Choroid plexus epithelial cell (primary cell): ENCODE measurements at regions not wholly inside any gene's neighbourhood (a gene's known extent, or its start where the extent isn't known, plus 50 kb on each side); places are given as distances from the start of the nearest gene placed in this dataset.

Experiments
- DNase-seq: peaks from one replicate; pipeline ENCODE4 v3.0.0-alpha.2; 2010; ENCODE audit warnings: low read depth
- H3K4me3 ChIP-seq: 2 replicates; pipeline ENCODE4 v1.5.1; 2011; ENCODE audit warnings: low read depth, mild to moderate bottlenecking, control low read depth, low read length, moderate library complexity
- TF ChIP-seq, protein P1 (sequence below): conservative IDR thresholded peaks from 2 replicates; pipeline ENCODE4 v1.5.1; 2011; ENCODE audit warnings: low read depth, mild to moderate bottlenecking, control low read depth, inconsistent platforms, low read length, moderate library complexity

DNA sequence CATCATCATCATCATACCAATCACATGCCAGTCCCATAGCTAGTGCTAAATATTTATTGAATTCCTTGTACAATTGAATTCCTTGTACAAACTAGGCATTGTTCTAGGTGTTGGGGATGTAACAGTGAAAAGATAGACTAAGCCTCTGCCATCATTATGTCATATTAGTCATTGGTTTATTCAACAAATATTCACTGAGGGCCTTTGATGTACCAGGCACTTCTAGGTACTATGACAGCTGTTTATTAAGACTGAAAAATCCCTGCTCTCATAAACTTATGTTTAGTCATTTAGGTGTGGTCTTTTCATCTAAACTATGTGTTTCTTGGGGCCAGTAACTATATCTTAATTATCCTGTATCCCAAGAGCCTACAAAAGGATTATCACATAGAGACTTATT, 412.3 kb upstream of the ETAA1 start:
- H3K4me3 ChIP-seq: no peak overlapping the region
- no peak for DNase-seq
- TF ChIP-seq, protein P1, sequence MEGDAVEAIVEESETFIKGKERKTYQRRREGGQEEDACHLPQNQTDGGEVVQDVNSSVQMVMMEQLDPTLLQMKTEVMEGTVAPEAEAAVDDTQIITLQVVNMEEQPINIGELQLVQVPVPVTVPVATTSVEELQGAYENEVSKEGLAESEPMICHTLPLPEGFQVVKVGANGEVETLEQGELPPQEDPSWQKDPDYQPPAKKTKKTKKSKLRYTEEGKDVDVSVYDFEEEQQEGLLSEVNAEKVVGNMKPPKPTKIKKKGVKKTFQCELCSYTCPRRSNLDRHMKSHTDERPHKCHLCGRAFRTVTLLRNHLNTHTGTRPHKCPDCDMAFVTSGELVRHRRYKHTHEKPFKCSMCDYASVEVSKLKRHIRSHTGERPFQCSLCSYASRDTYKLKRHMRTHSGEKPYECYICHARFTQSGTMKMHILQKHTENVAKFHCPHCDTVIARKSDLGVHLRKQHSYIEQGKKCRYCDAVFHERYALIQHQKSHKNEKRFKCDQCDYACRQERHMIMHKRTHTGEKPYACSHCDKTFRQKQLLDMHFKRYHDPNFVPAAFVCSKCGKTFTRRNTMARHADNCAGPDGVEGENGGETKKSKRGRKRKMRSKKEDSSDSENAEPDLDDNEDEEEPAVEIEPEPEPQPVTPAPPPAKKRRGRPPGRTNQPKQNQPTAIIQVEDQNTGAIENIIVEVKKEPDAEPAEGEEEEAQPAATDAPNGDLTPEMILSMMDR: no peak

DNA sequence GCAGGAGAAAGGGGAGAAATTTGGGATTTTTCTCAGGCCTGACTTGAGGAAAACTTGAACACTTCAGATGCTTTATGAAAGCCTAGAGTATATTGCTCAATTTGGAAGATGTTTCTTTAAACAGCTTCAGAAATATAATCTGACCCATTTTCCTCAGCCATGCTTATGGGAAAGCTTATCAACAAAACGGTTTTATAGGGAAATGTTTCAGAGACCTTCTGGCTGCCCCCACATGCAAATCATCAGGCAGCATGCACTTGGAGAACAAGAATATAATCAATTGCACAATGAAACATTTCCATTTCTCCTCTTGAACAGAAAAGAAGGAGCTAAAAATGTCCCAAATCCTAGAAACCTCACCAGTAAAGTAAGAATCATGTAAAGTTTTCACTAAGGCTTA, 411.2 kb upstream of the ETAA1 start:
- no peak overlapping the region for H3K4me3 ChIP-seq
- DNase-seq: no peak
- TF ChIP-seq, protein P1: no peak

DNA sequence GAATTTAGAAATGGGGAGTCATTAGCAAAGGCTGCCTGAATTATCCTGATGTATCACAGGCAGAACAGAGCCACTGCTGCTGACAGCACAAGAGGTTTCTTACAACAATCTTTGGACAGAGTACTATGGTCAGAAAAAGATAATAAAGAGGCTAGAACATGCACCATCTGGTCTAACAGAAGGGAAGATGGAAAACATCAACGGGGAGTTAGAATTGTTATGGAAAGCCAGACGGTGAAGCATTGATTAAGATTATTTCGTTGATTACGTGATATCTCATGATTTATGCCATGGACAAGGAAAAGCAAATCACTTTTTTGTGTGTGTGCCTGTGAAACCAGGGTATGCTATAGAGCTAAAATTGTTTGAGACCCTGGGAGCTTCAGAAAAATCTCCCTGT, 409.4 kb upstream of the ETAA1 start:
- DNase-seq: no peak
- TF ChIP-seq, protein P1: no peak
- no peak overlapping the region for H3K4me3 ChIP-seq

DNA sequence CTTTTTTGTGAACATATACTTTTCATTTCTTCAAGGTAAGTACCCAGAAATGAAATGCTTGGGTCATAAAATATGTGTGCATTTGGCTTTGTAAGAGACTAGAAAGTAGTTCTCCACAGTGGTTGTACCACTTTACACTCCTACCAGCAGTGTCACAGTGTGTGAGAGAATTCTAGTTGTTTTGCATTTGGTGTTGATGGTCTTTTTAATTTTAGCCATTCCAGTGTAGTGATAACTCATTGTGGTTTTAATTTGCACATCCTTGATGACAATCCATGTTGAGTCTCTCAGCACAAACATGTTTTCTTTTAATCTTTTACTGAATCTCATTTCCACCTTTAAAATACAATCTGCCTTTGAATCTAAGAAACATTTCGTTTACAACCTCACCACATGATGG, 402.5 kb upstream of the ETAA1 start:
- TF ChIP-seq, protein P1: no peak
- H3K4me3 ChIP-seq: no peak overlapping the region
- DNase-seq: no peak

DNA sequence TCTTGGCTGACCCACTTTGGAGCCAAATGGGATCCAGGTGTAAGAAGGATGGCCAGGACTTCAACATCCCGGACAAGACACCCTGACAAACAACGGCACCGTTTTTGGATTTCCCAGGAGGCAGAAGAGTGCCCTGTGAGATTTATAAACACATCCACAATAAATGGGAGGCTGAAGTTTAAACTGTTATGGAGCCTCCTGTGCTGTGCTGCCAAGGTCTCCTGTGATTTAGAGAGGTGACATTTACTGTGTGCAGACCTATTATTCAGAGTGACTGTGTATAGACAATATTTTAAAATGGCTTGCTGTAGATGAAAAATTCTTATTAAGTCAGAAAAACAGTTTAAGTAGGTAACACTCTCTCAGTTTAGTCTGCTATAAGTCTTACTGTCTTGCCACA, 401.5 kb upstream of the ETAA1 start:
- DNase-seq: no peak

DNA sequence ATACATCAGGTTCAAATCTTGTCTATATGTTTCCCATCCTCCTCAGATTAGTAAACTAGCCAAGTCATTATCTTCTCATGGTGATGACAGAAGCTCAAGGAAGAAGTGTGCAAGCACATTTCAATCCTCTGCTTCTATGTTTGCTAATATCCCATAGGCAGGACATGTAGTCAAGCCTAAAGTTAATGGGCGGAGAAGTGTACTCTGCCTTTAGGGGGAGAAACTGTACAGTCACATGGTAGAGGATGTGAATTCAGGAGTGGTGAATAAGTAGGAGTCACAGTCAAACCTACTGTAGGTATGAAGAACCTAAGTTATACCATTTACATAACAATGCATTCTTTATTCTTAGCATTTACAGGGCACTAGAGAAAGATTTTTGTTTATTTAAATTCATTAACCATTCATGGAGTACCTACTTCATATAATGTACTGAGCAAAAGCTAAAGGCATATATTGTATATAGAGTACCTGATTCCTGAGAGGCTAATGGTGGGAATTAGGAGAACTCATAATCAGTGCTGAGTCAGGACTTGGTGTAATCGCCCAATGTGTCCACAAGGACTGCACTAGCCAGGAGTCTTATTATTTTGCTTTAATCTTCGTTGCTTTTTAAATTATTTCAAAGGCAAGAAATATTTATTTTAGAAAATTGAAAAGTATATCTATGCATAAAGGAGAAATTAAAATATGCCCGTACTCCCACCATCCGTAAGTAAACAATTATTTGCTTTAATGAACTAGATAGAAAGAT, 394.3 kb upstream of the ETAA1 start:
- no peak overlapping the region for H3K4me3 ChIP-seq
- no peak for DNase-seq
- TF ChIP-seq, protein P1: peak; percentile 37

More for the DNA sequence above, 401.5 kb upstream of the ETAA1 start:
- H3K4me3 ChIP-seq: no peak overlapping the region
- TF ChIP-seq, protein P1: no peak

DNA sequence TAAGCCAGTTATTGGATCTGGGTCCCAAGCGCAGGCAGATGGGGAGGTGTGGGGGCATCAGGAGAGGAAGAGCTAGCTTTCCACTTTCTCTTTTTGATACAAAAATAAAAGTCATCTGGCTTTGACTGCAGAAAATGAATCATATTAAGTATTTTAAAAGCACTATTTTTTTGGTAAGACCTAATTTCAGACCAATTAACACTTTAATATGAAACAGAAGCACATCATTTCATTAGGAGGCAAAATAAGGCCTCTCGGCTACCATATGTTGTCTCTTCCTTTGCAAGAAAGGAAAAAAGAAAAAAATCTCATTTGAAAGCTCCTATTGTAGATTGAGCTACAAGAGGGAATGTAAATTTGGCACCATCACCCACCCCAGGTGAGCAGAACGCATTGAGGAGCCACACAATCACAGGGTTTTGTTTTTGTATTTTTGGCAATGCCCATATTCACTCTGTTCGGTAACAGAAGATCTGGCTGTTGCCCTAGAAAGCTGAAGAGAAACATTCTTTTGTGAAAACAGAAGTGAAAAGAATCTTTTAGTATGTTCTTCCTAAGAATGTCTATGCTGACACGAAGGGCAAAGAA, 390.7 kb upstream of the ETAA1 start:
- no peak overlapping the region for H3K4me3 ChIP-seq
- TF ChIP-seq, protein P1: no peak
- DNase-seq: no peak
